ENCODE measurements at regions not wholly inside any gene's neighbourhood (a gene's known extent, or its start where the extent isn't known, plus 50 kb on each side); places are given as distances from the start of the nearest gene placed in this dataset.

- Histone ChIP-seq H3K4me1 (replicated peaks in 1 of 4; ENCODE audit: control insufficient read depth in 3 of 4, insufficient read depth in 4 of 4, low read length in 3 of 4) (no peaks in the 10 kb centered on the region), H2BK12ac (ENCODE audit: low read depth, low read length) (no peak overlapping the region), H3K36me3 (ENCODE audit: control insufficient read depth in 2 of 4, insufficient read depth in 4 of 4, low read length in 3 of 4) (no peaks in the 10 kb centered on the region), H2AFZ (ENCODE audit: low read length) (no peak overlapping the region), H2AK5ac (ENCODE audit: low read depth, low read length) (no peak overlapping the region), H3K18ac (ENCODE audit: extremely low read depth, low read length) (no peak overlapping the region), H3K4me3 (ENCODE audit: extremely low read depth in 1 of 4, insufficient read depth in 2 of 4, low read depth in 3 of 4, low read length in 4 of 4) (no peak overlapping the region), H3K9me3 (ENCODE audit: insufficient read depth in 2 of 2, low read depth in 1 of 2, low read length in 1 of 2) (no peaks in the 10 kb centered on the region), H3K14ac (ENCODE audit: insufficient read length) (no peak overlapping the region), H3K9ac (replicated peaks in 1 of 4; ENCODE audit: extremely low read depth in 1 of 4, low read depth in 3 of 4, low read length in 3 of 4) (no peak overlapping the region), H3K79me1 (ENCODE audit: low read depth, low read length) (no peaks in the 10 kb centered on the region), H2BK15ac (ENCODE audit: low read length) (no peak overlapping the region), H2BK20ac (ENCODE audit: low read length) (no peak overlapping the region), H3K27ac (ENCODE audit: low read depth, low read length) (no peak overlapping the region), H4K91ac (replicated peaks; ENCODE audit: insufficient read length, low read length) (no peak overlapping the region), H4K5ac (ENCODE audit: insufficient read length, low read depth, low read length) (no peak overlapping the region), H4K8ac (ENCODE audit: extremely low read depth, insufficient read depth, low read length) (no peak overlapping the region), H4K20me1 (replicated peaks in 1 of 2; ENCODE audit: control insufficient read depth in 1 of 2, insufficient read depth in 2 of 2, low read length in 2 of 2) (no peaks in the 10 kb centered on the region), H3K27me3 (replicated peaks in 1 of 4; ENCODE audit: control insufficient read depth in 3 of 4, extremely low read depth in 1 of 4, insufficient read depth in 3 of 4, low read length in 3 of 4) (peaks cover 0 to 1% (median 0%) of the 10 kb centered on the region in 4 experiments; a peak in 1 of 7 replicates), H3K4ac (replicated peaks; ENCODE audit: insufficient read length, low read depth, low read length) (no peak overlapping the region), H2BK120ac (replicated peaks; ENCODE audit: low read depth, low read length) (no peak overlapping the region), H3K23me2 (ENCODE audit: low read depth, low read length) (no peaks in the 10 kb centered on the region; the same call in 1 of the 2 replicates), H3K4me2 (ENCODE audit: insufficient read depth in 1 of 2, low read depth in 2 of 2, low read length in 2 of 2) (no peak overlapping the region), H3K79me2 (ENCODE audit: control insufficient read depth in 1 of 2, insufficient read depth in 2 of 2, low read length in 2 of 2) (no peaks in the 10 kb centered on the region), H3K56ac (replicated peaks; ENCODE audit: insufficient read length, low read depth, low read length) (no peak overlapping the region), H3K23ac (ENCODE audit: insufficient read length) (no peak overlapping the region), H2BK5ac (ENCODE audit: low read depth, low read length) (no peak overlapping the region)
- CTCF ChIA-PET (ENCODE audit: partially characterized antibody): no interaction called here
- FAIRE-seq: no peak
- DNase-seq (ENCODE audit: low read depth in 1 of 2, low spot score in 2 of 2): no peak
- POLR2A ChIA-PET (ENCODE audit: partially characterized antibody): no interaction called here
- TF ChIP-seq SRF (IDR thresholded peaks at IDR 0.05; ENCODE audit: low read depth, low read length) (no peak), SP1 (IDR thresholded peaks at IDR 0.05; ENCODE audit: low read depth, low read length) (no peak), HDAC2 (IDR thresholded peaks at IDR 0.05; ENCODE audit: borderline replicate concordance in 1 of 2, low read depth in 2 of 2, low read length in 2 of 2) (no peak), PHF8 (conservative IDR thresholded peaks at IDR 0.05; ENCODE audit: low read depth, low read length) (no peak), NRF1 (IDR thresholded peaks at IDR 0.05; ENCODE audit: low read depth, low read length) (no peak), BCL11A (IDR thresholded peaks at IDR 0.05; ENCODE audit: low read depth in 2 of 2, low read length in 2 of 2) (no peak), JUND (IDR thresholded peaks at IDR 0.05; ENCODE audit: low read length) (no peak)
These were observed 270.5 kb upstream of the CDH19 start for GRCh38 chr18:66874375-66874774.

Measured in H1 (cell line).